GM18499 (cell line): ENCODE measurements at regions not wholly inside any gene's neighbourhood (a gene's known extent, or its start where the extent isn't known, plus 50 kb on each side); places are given as distances from the start of the nearest gene placed in this dataset.

Experiments used
- ATAC-seq: cut with Tn5 transposase; IDR thresholded peaks from one replicate; pipeline ENCODE4 v1.9.1; 2021; ENCODE audit warnings: moderate number of reproducible peaks; ENCODE audit not compliant: insufficient read depth, unreplicated experiment

DNA sequence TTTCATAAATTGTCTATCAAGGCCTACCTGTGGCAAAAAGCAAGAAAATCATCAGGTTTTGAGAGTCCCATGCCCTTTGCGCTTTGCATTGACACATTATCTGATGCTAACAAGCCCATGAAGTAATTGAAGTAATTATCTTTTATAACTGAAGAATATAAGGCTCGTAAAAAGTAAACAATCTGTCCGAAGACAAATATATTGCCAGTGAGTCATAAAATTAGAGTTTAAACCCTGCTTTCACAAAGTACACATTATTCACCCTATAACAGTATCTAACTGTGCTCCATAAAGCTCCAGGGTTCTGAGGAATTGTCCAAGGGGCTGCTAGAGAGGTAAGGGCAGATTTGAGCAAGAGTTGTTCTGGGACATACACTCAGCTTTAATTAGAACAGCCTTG, 102.3 kb upstream of the PPP1R3A start:
- ATAC-seq, result no peak

DNA sequence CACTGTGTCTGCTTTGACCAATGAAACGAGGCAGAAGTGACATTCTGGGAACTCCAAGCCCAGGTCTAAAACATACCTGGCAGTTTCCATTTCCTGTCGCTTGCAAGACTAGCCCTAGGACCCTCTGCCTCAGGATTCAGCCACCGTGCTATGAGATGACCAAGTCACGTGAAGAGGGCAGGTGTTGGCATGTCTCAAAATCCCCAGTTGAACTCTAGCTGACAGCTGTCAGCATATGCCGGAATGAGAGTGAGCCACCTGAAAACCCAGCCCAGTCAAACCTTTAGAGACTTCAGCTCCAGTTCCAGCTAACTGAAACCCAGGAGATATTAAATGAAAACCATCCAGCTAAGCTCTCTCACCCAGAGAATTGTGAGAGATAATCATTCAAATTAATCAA, 89.9 kb upstream of the PPP1R3A start:
- no peak for ATAC-seq

DNA sequence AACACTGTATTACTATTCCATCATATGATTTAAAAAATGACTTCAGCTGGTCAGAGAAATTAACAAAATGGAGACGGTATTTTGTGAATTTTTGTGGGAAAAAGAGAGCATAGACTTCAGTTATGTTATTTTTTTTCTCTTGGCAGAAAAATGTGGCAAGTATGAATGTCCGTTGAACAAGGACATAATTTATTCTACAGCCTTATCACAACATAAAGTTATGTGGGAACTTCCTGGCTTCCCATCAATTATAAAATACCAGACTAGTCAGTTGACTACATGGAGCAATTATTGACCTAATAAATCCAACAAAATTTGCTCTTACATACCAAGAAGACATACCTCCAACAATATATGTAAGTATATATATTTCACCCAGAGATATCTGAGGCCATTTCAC, 88.6 kb upstream of the PPP1R3A start:
- no peak for ATAC-seq

DNA sequence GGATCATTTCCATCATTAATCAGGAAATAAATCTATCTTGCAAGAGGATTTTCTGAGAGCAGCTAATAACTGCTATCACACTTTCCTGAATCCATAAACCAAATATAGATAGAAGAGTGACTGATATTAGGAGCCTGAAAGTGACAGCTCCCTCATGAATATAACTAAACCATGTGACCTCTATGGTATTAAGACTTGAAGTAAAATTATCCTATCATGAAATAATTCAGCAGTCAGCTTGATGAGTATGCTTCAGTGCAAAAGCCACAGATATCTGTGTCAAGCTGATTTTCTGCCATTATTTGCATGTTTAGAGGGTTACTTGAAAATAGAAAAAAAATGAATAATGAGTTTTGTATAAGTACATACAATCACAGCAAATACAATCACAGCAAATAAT, 80.1 kb upstream of the PPP1R3A start:
- no peak for ATAC-seq

DNA sequence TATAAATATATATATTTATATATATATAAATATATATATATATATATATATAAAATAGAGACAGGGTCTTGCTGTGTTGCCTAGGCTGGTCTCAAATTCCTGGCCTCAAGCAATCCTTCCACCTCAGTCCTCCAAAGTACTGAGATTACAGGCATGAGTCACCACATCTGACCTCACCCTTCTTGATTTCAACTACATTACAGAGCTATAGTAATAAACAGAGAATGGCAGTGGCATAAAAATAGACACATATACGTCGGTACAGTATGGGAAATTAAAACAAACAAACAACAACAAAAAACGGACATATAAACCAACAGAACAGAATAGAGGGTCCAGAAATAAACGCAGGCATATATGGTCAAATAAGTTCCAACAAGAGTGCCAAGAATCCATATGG, 77.6 kb upstream of the PPP1R3A start:
- ATAC-seq, result no peak

DNA sequence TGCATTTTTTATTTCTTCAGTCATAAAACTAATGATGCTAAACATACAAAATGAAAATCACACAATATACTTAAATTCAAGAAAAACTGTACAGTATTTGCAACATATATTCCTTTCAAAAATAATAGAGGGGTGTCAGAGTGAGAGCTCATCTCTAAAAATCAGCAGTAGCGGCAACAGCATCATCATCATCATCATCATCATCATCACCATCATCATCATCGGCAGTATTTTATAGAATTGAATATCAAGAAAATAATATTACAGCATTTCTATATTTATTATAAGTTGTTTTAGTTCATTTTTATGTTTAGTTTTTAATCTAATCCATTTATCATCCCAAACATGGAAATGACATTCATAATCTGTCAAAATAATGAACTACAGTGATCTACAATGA, 67.4 kb upstream of the PPP1R3A start:
- ATAC-seq, result no peak

DNA sequence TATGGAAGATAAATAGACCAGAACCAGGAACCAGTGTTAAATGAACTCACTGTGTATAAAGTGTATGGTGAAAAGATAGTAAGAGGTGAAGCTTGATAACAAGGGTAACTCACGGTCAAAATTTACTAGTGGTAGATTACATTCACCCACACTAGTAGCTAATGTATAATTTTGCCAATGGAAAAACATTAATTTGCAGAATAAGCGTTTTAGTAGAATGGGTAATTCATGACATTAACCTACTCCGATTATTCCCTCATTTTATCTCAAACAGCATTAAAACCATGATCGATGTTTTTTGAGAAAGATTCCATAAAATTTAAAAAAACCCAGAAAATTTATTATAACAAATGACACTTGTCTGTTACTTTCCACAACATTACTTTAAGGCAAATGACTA, 57.7 kb upstream of the PPP1R3A start:
- ATAC-seq, result no peak

DNA sequence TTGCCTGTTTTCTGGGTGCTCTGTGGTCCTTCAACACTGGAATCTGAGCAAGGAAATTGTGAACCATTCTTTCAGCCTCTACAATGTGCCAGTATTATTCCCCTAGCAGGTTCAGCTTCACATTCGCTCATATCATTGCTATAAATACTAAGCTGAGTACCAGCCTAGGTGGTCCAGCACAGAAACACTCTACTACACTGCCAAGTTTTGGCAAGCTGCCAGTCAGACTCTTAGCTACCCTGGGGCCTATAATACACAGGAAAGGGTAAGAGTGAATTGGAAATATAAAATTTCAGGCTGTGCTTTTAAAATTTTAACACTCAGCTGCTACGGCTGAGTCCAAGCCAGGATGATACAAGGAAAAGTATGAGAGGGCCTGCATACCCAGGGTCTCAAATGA, 49.9 kb upstream of the PPP1R3A start:
- no peak for ATAC-seq
